GM06990 (cell line): ENCODE measurements at regions not wholly inside any gene's neighbourhood (a gene's known extent, or its start where the extent isn't known, plus 50 kb on each side); places are given as distances from the start of the nearest gene placed in this dataset.

Experiments used
- DNase-seq: peaks from one replicate; pipeline ENCODE4 v3.0.0-alpha.2; 2011; ENCODE audit not compliant: insufficient read length; ENCODE audit errors: extremely low read depth
- H3K27me3 ChIP-seq: replicated peaks from 2 replicates; pipeline ENCODE4 v1.6.0; 2011; ENCODE audit warnings: low read length; ENCODE audit not compliant: control insufficient read depth, insufficient read depth
- H3K36me3 ChIP-seq: 2 replicates; pipeline ENCODE4 v1.5.1; 2011; ENCODE audit warnings: low read length; ENCODE audit not compliant: control insufficient read depth, insufficient read depth
- H3K4me3 ChIP-seq: replicated peaks from 2 replicates; pipeline ENCODE4 v1.5.1; 2011; ENCODE audit warnings: low read depth, mild to moderate bottlenecking, control low read depth, low read length
- TF ChIP-seq, protein P1 (sequence below): IDR thresholded peaks from 2 replicates; pipeline ENCODE4 v1.5.1; 2011; ENCODE audit warnings: low read length, control low read depth, mild to moderate bottlenecking, inconsistent platforms; ENCODE audit not compliant: insufficient read depth, poor library complexity, severe bottlenecking

DNA sequence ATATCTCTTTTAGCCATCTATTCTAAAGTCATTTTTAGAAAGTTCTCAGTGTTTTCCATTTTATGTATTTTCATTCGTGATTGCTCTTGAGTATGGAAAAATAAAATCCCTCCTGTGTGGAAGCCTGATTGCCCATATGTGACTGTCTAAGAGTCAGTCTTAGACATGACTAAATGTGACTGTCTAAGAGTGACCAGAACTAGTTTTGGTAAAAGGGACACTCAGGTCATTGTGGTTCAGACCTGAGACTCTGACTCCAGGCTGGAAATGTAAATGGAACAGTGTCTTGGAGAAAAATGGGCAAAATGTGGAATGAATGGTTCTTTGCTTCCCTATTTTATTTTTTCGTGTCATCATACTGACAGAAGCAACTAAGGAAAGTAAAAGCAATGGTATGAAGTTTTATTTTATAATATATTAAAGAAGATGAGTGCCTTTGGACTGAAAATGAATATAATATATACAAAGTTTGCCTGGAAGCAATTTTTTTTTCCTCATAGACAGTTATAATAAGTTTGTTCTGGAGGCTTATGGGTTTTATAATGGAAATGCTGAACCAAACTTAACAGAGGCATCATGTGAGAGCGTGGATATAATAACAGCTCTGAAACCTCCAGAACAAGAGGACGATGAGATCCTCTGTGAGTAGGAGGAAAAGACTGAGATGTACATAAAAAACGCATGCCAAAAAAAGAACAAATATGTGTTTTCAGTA is 264.4 kb downstream of the ZPLD1 start:
- no peak for DNase-seq
- TF ChIP-seq, protein P1, sequence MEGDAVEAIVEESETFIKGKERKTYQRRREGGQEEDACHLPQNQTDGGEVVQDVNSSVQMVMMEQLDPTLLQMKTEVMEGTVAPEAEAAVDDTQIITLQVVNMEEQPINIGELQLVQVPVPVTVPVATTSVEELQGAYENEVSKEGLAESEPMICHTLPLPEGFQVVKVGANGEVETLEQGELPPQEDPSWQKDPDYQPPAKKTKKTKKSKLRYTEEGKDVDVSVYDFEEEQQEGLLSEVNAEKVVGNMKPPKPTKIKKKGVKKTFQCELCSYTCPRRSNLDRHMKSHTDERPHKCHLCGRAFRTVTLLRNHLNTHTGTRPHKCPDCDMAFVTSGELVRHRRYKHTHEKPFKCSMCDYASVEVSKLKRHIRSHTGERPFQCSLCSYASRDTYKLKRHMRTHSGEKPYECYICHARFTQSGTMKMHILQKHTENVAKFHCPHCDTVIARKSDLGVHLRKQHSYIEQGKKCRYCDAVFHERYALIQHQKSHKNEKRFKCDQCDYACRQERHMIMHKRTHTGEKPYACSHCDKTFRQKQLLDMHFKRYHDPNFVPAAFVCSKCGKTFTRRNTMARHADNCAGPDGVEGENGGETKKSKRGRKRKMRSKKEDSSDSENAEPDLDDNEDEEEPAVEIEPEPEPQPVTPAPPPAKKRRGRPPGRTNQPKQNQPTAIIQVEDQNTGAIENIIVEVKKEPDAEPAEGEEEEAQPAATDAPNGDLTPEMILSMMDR = no peak
- Histone ChIP-seq H3K36me3 (no peaks in the 10 kb centered on the region), H3K27me3 (no peaks in the 10 kb centered on the region), H3K4me3 (no peak overlapping the region)

DNA sequence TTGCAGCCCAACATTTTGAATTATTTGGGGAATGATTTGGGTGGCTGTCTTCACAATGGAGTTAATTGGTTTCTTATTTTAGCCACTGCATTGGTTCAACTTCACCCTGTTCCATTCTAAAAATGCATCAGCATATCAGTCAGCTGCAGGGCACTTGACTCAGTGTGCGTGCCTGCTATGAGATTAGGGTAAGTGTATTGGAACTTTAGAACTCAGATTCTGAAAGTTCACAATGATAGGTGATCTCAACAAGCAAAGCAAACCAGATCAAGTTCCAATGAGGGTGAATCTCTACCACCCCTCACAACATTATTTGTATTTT is 265.0 kb downstream of the ZPLD1 start:
- DNase-seq = no peak
- TF ChIP-seq, protein P1 = no peak
- Histone ChIP-seq H3K27me3 (no peaks in the 10 kb centered on the region), H3K36me3 (no peaks in the 10 kb centered on the region), H3K4me3 (no peak overlapping the region)

DNA sequence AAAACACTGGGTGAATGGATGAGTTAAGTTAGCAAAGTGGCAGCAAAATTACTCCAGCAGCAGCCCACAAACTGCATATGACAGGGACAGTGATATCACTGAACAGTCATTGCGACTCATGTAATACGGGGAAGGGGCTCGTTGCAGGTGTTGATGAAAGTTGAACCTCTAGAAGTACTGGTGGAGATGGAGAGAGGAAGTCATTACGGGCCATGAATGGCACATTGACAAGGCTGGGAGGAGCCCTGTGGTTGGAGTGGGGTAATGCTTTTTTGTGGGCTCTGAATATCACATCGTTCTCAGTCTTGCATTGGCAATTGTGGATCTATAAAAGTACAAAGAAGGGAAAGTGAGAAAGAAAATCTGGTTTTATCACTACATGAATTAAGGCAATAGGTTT is 278.1 kb downstream of the ZPLD1 start:
- TF ChIP-seq, protein P1 = no peak
- Histone ChIP-seq H3K27me3 (no peaks in the 10 kb centered on the region), H3K4me3 (no peak overlapping the region), H3K36me3 (no peaks in the 10 kb centered on the region)
- no peak for DNase-seq

DNA sequence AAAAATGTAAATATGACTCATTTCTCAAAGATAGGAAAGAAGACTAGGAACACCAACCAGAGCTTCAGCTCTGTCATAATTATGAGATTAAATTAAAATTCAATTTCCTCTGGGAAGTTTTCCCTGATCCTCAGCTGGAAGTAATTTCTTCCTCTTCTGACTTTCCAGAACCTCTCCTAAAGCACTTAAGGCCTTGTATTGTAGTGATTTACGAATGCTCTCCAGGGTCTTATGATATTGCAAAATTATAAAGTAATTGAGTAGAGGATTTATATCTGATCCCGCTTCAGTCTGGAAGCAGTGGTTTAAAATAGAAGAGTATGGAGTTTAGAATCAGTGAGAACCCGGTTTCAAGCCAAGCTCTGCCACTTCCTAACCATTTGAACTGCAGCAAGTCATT is 279.8 kb downstream of the ZPLD1 start:
- no peak for DNase-seq
- Histone ChIP-seq H3K4me3 (no peak overlapping the region), H3K36me3 (no peaks in the 10 kb centered on the region), H3K27me3 (no peaks in the 10 kb centered on the region)
- TF ChIP-seq, protein P1 = no peak

DNA sequence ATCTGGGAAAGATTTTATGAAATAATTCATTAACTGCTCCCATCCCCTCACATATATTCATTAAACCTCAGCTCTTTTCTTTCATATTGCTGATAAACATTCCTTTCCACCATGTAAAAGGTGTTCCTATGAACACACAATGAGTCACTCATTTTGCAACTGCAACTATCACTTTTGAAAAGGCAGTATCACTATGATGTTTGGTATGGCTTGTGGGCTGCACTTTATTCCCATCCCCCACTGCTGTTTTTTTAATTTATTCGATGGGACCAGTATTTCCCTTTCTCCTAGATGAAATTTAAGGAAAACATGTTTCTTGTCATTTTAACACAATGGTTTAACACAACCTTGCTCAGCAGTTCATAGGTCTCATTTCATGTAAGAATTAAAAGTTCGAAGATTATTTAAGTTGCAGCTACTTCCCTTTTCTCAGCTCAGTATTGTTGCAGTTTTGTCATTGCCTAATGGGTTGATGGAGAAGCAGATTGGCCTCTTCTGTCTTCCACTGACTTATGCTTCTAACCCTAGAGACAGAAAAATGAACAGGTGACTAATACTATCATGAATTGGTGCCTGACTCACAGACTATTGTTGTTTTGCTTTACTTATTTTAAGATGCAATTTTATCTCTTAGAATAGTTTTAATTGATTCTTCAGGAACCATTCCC is 280.3 kb downstream of the ZPLD1 start:
- DNase-seq = peak; percentile 26
- H3K36me3 ChIP-seq = no peaks in the 10 kb centered on the region
- H3K4me3 ChIP-seq = no peak overlapping the region
- TF ChIP-seq, protein P1 = no peak
- no peaks in the 10 kb centered on the region for H3K27me3 ChIP-seq
